IPS DF 19.7 (cell line): ENCODE measurements at regions not wholly inside any gene's neighbourhood (a gene's known extent, or its start where the extent isn't known, plus 50 kb on each side); places are given as distances from the start of the nearest gene placed in this dataset.

Experiments used
- DNase-seq: peaks from one replicate; pipeline ENCODE4 v3.0.0-alpha.2; 2013; ENCODE audit warnings: low read depth, low spot score

- DNase-seq: no peak
Observed at GRCh38 chr5:98483301-98483685, 290.2 kb upstream of the RGMB start.

- DNase-seq: no peak
Observed at GRCh38 chr5:98489021-98489420, 284.4 kb upstream of the RGMB start.

GRCh38 chr5:98490348-98490747, 283.1 kb upstream of the RGMB start:
- DNase-seq: no peak

- no peak for DNase-seq
Observed at GRCh38 chr5:98492258-98492657, 281.2 kb upstream of the RGMB start.

- DNase-seq: no peak
Observed at GRCh38 chr5:98497418-98497817, 276.0 kb upstream of the RGMB start.

GRCh38 chr5:98498028-98498427, 275.4 kb upstream of the RGMB start:
- no peak for DNase-seq

- no peak for DNase-seq
Observed at GRCh38 chr5:98499892-98500291, 273.6 kb upstream of the RGMB start.

GRCh38 chr5:98500811-98501210, 272.7 kb upstream of the RGMB start:
- DNase-seq: no peak

GRCh38 chr5:98503616-98504015, 269.8 kb upstream of the RGMB start:
- no peak for DNase-seq

- no peak for DNase-seq
Observed at GRCh38 chr5:98504505-98504904, 269.0 kb upstream of the RGMB start.

GRCh38 chr5:98510143-98510985, 263.1 kb upstream of the RGMB start:
- DNase-seq: no peak

GRCh38 chr5:98513380-98513779, 260.1 kb upstream of the RGMB start:
- DNase-seq: no peak

GRCh38 chr5:98514215-98514614, 259.2 kb upstream of the RGMB start:
- no peak for DNase-seq

GRCh38 chr5:98516701-98517100, 256.8 kb upstream of the RGMB start:
- DNase-seq: no peak

- DNase-seq: no peak
Observed at GRCh38 chr5:98517560-98518366, 255.7 kb upstream of the RGMB start.

- no peak for DNase-seq
Observed at GRCh38 chr5:98518754-98519153, 254.7 kb upstream of the RGMB start.

- DNase-seq: no peak
Observed at GRCh38 chr5:98519571-98519970, 253.9 kb upstream of the RGMB start.

- DNase-seq: no peak
Observed at GRCh38 chr5:98521821-98522220, 251.6 kb upstream of the RGMB start.

- DNase-seq: no peak
Observed at GRCh38 chr5:98524773-98525172, 248.7 kb upstream of the RGMB start.

- no peak for DNase-seq
Observed at GRCh38 chr5:98527846-98528245, 245.6 kb upstream of the RGMB start.

GRCh38 chr5:98529321-98529720, 244.1 kb upstream of the RGMB start:
- no peak for DNase-seq

- no peak for DNase-seq
Observed at GRCh38 chr5:98530224-98530623, 243.2 kb upstream of the RGMB start.

GRCh38 chr5:98535901-98536300, 237.6 kb upstream of the RGMB start:
- DNase-seq: no peak
